GM18870 (cell line): ENCODE measurements at regions not wholly inside any gene's neighbourhood (a gene's known extent, or its start where the extent isn't known, plus 50 kb on each side); places are given as distances from the start of the nearest gene placed in this dataset.

Experiments
- ATAC-seq: cut with Tn5 transposase; IDR thresholded peaks from one replicate; pipeline ENCODE4 v1.9.1; 2021; ENCODE audit warnings: moderate library complexity; ENCODE audit not compliant: unreplicated experiment

DNA sequence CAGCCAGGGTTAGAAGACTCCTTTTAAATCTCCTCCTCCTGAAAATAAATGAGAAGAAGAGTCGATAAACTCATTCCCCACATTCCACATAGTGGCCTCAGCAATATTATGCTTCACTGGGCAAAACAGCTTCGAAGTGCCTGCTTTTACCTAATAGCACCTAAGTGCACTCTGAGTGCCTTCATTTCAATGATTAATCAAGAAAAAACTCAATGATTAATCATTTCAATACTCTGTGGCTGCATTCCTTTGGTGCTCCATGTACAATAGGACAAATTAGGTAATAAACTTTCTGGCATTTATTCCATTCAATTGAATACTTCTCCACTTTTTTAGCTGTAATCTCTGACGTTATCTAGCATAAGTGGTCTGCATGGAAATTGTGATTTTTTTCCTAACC is 174.6 kb downstream of the CCDC71L start:
- no peak for ATAC-seq

DNA sequence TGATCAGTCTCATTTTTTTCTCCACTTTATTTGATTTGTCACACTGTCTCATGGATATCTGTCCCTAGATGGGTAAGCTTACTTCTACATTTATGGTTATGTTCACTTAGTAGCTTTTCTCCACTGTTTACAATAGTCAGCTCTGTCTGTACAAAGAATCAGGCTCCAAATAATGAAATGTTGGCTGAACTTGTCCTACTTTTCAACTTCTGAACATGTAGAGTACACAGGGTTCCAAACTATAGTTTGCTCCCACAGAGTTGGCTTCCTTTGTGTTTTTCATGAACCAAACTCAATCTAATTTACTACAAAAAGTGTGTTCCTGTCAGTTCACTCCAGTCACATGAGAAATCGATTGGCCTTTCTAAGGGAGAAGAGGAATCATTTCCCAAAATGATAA is 175.0 kb downstream of the CCDC71L start:
- no peak for ATAC-seq

DNA sequence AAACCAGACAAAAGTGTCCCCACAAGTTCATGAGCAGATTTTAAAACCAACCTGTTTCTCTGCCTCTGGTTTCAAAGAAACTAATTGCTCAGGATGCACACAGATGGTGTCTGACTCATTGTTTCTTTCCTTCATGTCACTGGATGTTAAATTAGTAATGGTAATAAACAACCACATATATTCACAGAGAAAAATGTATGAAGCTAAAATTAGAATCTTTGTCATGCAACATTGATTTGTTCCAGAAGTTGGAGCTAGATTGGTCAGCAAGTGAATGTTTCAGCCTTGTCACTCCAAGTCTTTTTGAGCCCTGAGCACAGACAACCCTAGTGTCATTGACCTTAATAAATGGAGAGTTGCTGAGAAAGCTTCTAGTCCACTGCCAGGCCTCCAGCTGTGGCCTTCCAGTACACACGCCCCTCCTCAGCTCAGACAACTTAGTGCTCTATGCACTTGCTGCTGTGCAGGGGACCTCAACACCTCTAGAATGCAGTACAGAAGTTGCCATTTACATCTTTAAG is 175.9 kb downstream of the CCDC71L start:
- ATAC-seq, result no peak

DNA sequence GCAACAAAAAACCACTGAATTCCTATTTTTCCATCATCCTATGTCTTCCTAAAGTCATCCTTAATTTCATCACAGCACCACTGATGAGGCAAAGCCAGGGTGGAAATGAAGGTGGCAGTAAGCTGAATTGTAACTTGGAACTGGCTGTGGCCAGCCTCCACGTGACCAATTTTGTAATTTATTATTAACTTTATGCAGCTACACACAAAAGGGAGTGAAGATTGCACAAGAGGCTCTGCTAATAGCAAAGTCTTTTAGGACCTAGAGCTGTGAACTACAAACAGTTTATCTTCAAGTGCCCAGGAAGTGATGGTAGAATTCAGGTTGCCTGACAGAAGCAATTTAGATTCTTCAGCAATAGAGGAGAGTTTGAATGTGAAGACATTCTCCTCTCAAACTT is 176.4 kb downstream of the CCDC71L start:
- ATAC-seq, result no peak

DNA sequence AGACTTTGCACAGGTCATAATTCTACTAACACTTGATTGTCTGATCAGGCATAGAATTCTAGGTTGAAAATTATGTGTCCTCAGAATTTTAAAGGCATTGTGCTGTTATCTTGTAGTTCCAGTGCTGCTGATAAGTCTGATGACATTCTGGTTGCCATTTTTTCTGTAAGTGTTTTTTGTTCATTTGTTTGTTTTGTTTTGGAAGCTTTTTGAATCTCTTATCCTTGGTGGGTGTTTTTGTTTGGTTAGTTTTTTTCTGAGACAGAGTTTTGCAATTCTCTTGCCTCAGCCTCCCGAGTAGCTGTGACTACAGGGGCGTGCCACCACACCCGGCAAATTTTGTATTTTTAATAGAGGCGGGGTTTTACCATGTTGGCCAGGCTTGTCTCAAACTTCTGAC is 178.9 kb downstream of the CCDC71L start:
- no peak for ATAC-seq

DNA sequence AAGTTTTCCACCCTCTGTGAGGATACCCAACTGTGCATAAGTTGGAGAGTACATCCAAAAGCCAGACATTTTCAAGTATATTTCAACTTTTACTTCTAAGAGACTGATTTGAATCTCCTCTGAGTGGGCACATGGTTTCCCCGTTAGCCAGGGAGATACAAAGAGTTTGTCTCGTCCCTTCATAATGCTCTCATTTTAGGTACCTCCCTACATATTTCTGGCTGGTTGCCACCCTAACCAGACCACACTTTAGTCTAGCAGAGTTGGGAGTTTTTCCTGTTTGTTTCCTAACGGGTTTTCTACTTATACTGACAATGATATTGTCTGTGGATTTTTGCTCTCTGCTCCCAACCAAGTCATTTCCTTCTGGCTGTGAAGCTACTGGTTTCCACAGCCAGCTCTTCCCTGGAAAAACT is 180.3 kb downstream of the CCDC71L start:
- no peak for ATAC-seq

DNA sequence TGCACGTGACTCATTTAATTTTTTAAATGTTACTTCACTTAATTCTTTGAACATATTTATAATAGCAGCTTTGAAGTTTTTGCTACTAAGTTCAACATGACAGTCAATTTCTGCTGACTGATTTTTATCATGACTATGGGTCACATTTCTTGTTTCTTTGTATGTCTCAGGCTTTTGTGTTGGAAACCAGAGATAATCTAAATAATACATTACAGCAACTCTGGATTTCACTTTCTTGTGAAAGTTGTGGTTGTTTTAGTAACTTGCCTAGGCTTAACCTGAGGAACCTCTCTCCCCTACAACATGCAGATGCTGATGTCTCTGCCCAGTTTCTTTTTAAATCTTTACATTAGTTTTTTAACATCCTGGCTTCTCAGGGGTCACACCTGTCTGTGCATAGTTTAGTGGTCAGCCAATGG is 180.8 kb downstream of the CCDC71L start:
- ATAC-seq, result peak; percentile 76

DNA sequence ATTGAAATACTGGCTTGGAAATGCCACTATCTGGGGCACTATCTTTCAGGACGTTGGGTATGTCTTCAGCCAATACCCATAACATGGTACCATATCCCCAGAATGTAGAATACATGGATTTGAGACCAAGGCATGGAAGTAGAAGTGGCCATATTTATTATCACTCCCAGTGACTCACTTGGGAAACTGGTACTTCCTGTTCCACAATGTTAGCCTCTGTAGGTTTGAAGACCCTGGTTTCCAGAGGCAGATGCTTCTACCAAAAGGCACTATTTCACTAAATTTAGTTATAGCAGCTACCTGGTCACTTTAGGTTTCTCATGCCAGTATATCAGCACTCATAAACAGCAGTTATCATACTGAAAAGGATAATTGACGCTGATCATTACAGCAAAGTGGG is 184.2 kb downstream of the CCDC71L start:
- no peak for ATAC-seq

DNA sequence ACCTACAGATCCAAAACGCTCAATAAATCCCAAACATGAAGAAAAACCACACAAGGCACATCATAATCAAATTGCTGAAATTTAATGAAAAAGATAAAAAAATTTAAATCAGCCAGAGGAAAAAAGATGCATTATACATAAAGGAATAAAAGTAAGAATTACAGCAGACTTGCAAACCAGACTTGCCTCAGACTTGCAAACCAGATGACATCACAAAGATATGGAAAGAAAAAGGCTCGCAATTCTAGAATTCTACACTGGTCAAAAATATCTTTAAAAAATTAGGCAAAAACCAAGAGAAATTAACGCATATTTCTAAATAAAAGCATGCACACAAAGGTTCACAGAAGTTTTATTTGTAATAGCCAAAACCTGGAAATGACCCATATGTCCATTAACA is 188.0 kb upstream of the NAMPT start:
- no peak for ATAC-seq

DNA sequence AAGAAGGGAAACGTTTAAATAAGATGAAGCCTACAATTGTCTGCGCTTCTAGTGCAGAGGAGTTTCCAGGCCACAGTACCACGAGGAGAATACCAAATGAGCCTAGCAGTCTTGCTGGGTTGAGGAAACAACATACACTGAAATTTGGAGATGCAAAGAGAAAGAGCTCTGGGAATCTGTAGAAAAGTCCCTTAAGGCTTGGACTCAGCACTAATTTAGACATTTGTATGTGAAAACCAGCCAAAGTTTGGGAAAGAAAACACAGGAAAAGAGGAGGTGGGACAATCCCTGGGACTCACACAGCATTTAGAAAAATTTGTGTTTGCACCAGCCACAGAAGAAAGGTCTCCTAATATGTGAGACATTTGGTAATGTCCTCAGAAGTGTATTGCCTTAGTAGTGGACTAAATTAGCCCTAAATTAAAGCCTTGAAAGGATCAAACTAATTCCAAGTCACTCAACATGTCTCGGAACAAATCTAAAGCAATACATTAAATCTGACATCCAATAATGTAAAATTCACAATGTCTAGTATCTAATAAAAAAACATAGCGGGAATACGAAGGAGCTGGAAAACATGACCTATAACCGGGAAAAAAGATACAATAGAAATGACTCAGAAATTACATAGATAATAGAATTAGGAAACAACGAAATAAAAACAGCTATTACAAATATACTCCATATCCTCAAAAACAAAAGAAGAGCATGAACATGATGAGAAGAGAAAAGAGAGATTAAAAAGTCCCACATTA is 187.1 kb upstream of the NAMPT start:
- no peak for ATAC-seq

DNA sequence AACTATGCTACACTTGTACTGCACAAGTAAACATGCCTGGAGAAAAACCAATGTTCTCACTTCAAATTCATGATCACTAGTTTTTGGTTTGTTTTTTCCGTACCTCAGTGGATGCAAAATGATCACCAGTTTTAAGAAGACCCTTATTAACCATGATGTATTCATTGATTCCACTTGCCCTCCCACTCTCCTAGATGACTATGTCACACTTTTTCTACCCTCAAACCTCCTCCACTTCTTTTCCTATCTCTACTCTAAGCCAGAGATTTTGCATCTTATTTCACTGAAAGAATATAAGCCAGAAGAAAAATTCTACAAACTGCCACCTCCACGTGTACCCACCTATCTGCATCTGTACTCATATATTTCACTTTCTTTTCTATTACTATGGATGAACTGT is 186.2 kb upstream of the NAMPT start:
- ATAC-seq, result no peak

DNA sequence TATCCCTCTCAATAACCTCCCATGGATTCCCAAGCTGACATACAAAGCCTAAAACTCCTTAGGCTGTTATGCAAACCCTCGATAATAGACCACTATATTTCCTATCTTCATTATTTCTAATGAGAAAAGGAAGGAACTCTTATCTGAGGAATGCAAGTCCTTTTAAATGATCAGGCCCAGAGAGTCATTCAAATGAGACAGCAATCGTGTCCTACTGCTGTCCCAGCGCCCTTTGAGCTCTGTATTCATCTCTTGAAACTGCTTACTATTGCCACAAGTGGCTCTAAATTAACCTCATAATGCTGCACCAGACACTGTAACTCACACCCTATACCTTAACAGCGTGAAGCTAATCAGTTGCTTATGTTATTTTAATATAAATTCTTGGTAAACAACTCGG is 182.1 kb upstream of the NAMPT start:
- ATAC-seq, result no peak

DNA sequence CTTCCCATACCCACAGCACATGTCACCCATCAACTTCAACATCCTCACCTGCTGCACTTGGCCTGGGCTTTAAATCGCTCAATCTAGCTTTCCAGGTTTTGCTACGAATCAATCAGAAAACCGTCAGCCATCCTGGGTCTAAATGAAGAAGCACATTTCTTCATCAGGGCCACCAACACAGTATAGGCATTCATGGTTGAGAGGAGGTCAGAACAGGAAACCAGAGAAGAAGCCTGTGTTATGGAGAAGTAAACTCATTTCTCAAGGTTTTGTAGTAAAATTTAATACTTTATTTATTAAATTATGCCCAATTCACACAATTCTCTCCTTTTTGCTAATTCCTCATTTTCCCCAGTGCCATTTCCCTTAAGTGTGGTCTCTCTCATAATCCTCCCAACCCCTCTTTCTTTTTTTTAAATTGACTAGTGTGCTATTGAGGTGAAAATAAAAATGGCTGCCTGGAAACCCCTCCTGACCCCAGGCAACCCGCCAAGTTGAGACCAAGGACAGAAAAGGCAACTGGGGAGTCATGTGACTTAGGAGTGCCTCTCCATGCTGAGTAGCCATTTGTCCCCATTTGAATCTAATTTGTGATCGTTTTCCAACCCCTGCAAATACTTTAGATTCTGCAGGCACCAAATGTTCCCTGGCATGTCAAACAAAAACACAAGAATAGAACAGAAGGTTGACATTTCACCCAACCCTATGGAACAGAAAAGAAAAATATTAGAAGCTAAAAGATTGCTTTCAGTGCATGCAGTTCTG is 181.1 kb upstream of the NAMPT start:
- ATAC-seq, result no peak

DNA sequence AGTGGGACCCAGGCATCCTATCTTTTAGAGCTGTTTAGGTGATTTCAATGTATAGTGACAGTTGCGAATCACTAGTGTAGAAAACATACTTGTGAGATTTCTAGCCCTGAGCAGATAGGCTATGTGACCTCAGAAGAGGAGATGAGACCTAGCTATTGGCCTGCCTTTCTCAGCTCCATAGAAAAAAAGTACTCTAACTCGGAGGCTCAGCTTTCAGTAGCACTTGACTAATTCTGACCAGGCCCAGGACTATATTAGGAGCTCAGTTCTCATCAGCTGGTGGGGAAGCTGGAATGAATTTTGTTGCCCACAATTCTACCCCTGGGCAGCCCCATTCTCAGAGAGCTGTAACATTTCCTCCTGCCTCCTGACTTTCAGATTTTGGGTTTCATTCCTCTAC is 179.9 kb upstream of the NAMPT start:
- ATAC-seq, result no peak

DNA sequence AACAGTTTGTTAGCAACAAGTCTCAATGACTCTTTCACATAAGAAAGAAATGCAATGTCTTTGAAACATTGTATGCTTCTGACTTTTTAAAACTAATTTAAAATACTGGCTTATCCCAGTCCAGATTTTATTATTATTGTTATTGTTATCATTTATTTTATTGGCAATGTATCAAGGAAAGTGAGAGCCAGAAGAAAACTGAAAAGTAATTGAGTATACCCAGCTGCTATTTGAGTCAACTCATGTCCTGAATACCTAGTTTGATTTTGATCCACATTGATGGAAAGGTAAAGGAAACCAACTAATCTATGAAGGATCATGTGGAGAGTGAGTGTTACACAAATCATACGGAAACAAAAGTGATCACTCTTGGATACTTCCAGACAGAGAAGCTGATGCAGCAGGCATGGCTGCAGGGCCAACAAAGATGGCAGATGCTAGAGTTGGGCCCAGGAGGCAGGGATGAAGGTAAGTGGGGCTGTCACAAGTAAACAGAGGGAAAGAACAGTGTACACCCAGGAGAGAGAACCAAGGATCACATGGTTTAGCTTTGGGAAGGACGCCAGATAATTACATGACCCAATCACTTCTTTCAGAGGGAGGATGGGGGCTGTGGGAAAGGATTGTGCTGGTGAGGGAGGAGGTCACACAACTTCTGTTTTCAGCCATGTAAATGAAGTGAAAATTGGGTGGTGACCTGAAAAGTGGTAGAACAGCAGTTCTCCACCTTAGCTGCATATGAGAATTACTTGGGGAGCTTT is 179.2 kb upstream of the NAMPT start:
- no peak for ATAC-seq

DNA sequence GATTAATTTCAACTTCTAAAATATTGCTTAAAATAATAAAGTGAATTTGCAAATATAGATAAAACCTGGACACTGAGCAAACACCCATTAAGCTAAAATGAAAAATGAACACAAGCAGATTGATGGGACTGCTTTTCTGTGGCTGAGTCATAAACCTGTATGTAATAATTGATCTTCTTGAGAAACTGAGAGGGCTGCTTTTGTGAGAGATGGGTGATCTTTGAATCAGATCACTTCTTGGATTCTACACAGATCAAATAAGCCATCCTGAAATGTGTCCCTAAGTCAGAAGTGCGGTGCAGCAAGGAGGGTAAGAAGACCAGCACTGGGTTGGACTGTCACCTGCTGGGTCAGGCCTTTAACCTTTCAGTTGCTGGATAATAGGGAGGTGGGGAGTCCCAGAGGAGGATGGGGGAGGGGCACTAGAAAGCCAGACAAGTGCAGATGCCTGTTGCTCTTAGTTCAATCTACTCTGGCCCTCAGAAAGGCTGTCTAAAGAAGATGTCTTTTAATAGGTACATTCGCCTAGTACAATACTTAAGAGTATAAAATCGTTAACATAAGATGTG is 178.2 kb upstream of the NAMPT start:
- no peak for ATAC-seq

DNA sequence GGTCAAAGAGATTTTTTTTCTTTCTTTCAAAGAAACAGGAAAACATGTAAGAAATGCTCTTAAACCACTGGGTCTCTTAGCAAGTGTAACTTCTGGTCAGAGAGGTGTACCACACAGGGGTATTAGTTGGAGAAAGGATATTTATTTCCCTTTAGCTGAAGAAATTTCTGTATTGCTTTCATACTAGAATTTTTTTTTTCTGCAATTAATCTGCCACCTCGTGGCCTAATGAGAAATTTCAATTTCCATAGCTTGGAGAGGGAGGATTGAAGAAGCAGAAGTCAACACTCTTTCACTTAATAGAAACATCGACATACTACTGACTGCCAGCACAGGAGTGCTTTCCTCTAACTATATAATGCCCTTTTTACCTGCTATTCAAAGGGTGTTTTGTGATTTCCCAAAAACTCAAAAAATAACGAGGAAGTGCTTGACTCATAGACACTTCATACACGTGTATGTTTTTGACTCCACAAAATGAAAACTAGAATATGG is 177.6 kb upstream of the NAMPT start:
- ATAC-seq, result no peak

DNA sequence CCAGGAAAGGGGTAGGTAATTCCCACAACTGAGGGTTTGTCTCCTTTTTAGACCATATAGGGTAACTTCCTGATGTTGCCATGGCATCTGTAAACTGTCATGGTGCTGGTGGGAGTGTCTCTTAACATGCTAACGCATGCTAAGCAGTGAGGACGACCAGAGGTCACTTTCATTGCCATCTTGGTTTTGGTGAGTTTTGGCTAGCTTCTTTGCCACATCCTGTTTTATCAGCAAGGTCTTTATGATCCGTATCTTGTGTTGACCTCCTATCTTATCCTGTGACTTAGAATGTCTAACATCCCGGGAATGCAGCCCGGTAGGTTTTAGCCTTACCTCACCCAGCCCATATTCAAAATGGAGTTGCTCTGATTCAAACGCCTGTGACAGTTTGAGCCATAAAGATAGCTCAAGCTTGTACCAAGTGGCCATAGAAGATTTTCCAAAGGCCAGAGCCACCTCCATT is 176.0 kb upstream of the NAMPT start:
- ATAC-seq, result no peak

DNA sequence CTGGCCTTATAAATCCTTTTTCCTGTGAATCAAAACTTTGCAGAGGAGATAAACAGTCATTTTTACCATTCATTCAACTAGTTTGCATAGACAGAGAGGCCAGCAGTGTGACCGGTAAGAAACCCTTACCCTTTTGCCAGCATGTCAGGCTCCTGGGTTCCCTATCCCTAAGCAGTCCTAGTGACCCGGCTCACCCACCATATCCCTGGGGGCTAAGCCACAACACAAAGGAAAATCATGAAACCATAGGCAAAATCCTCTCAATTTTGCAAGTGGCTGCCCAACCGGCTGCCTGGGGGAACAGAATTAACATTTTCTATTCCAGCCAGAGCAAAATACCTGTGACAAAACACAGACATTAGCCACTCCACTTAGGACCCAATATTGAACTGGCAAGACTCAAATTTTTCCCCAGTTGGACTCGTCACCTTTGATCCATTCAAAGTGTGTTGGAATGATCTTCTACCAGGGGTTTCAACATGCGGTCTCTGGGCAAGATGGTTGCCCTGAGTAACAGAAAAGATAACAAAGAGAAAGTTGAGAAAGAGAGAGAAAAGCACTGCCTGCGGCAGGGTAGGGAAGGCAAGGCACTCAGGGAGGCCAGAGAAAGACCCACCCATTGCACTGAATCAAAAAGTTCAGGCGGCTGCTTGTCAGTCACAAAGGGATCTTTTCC is 174.8 kb upstream of the NAMPT start:
- ATAC-seq, result no peak

DNA sequence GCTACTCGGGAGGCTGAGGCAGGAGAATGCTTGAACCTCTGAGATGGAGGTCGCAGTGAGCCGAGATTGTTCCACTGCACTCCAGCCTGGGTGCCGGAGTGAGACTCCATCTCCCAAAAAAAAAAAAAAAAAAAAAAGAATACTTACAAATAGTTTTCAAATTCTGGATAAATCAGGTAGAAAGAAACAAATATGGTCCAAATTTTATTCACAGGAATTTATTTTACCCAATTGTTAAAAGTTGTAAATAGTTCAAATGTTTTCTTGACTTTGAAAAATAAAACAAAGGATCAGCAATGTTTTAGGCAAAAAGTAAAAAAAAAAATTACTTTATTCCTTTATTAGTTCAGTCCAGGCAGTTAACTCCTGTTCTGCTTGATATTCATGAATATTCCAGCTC is 172.9 kb upstream of the NAMPT start:
- no peak for ATAC-seq
